NB4 (cell line): ENCODE measurements at regions not wholly inside any gene's neighbourhood (a gene's known extent, or its start where the extent isn't known, plus 50 kb on each side); places are given as distances from the start of the nearest gene placed in this dataset.

ENCODE experiments used
- POLR2A ChIP-seq: IDR thresholded peaks from 2 replicates; pipeline ENCODE4 v1.6.1; 2011; ENCODE audit warnings: mild to moderate bottlenecking; ENCODE audit not compliant: insufficient read length; ENCODE audit errors: extremely low read depth
- TF ChIP-seq, protein P1 (sequence below): IDR thresholded peaks from one replicate; pipeline ENCODE4 v1.5.1; 2012; ENCODE audit warnings: low read depth, low read length
- TF ChIP-seq, protein P2 (sequence below): IDR thresholded peaks from 2 replicates; pipeline ENCODE4 v1.6.1; 2011; ENCODE audit warnings: low read depth, low read length

DNA sequence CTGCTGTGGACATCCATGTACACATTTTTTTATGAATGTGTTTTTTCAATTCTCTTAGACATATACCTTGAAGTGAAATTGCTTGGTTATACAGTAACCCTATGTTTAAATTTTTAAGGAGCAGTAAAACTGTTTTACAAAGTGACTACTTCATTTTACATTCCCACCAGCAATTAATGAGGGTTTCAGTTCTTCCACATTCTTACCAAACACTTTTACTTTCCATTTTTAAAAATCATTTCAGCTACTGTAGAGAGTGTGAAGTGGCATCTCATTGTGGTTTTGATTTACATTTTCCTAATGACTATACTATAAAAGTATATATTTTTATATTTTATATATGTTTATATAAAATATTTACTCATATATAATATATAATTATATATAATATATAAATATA lies 1221.5 kb downstream of the PLA2G4A start:
- TF ChIP-seq, protein P1, sequence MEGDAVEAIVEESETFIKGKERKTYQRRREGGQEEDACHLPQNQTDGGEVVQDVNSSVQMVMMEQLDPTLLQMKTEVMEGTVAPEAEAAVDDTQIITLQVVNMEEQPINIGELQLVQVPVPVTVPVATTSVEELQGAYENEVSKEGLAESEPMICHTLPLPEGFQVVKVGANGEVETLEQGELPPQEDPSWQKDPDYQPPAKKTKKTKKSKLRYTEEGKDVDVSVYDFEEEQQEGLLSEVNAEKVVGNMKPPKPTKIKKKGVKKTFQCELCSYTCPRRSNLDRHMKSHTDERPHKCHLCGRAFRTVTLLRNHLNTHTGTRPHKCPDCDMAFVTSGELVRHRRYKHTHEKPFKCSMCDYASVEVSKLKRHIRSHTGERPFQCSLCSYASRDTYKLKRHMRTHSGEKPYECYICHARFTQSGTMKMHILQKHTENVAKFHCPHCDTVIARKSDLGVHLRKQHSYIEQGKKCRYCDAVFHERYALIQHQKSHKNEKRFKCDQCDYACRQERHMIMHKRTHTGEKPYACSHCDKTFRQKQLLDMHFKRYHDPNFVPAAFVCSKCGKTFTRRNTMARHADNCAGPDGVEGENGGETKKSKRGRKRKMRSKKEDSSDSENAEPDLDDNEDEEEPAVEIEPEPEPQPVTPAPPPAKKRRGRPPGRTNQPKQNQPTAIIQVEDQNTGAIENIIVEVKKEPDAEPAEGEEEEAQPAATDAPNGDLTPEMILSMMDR = no peak
- no peak for TF ChIP-seq POLR2A
- TF ChIP-seq, protein P2, sequence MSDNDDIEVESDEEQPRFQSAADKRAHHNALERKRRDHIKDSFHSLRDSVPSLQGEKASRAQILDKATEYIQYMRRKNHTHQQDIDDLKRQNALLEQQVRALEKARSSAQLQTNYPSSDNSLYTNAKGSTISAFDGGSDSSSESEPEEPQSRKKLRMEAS = no peak
